ENCODE measurements at regions not wholly inside any gene's neighbourhood (a gene's known extent, or its start where the extent isn't known, plus 50 kb on each side); places are given as distances from the start of the nearest gene placed in this dataset.
"Not testable (repeated sequence)": the region's sequence is repeated elsewhere in the genome, so short reads cannot be mapped to it uniquely, and the experiment has no call there.

GRCh38 chr2:35184471-35184870 lies 1171.1 kb upstream of the CRIM1 start:
- no peak for TF ChIP-seq CTCF (conservative IDR thresholded peaks at IDR 0.05)
- no peak for DNase-seq (ENCODE audit: extremely low spot score, unreplicated experiment)
- H3K4me3 Mint-ChIP-seq: no peak overlapping the region
- no peaks in the 10 kb centered on the region for H3K4me1 Mint-ChIP-seq (ENCODE audit: unreplicated experiment)
- no peaks in the 10 kb centered on the region for H3K36me3 Mint-ChIP-seq
- no peak overlapping the region for H3K27ac Mint-ChIP-seq
- H3K27me3 Mint-ChIP-seq: peaks cover 5% of the 10 kb centered on the region
- H3K9me3 Mint-ChIP-seq: no peaks in the 10 kb centered on the region

DNA sequence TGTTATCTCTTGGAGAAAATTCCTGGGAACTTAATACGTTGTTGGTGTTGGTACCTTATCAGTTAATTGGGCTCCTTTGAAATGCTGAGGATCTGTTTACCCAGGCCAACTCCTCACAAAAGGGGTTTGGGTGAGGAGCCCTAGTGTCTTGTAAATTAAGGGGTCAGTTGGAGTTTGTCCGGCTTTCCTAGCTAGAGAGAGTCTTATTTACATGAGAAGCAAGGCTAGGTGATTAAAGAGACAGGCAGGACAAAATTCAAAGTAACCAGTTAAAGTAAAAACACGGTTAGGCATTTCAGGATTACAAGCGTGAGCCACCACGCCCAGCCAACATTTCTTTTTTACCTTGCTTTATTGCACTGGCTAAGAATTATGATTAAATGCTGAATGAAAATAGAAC lies 1178.9 kb upstream of the CRIM1 start:
- H3K36me3 Mint-ChIP-seq; H3K4me1 Mint-ChIP-seq (ENCODE audit: unreplicated experiment); H3K4me3 Mint-ChIP-seq; H3K27me3 Mint-ChIP-seq; DNase-seq (ENCODE audit: extremely low spot score, unreplicated experiment); H3K9me3 Mint-ChIP-seq; H3K27ac Mint-ChIP-seq: not testable (repeated sequence)

DNA sequence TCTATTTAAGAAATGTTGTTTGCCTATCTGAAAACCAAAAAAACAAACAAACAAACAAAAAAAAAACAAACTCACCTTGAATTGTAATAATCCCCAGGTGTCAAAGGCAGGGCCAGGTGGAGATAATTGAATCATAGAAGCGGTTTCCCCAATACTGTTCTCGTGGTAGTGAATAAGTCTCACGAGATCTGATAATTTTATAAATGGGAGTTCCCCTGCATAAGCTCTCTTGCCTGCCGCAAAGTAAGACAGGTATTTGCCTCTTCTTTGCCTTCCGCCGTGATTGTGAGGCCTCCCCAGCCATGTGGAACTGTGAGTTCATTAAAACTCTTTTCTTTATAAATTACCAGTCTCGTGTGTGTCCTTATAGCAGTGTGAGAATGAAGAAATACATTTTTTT lies 1180.7 kb upstream of the CRIM1 start:
- no peak for TF ChIP-seq CTCF (conservative IDR thresholded peaks at IDR 0.05)
- Mint-ChIP-seq H3K4me1 (ENCODE audit: unreplicated experiment) (no peaks in the 10 kb centered on the region), H3K27me3 (no peaks in the 10 kb centered on the region)

DNA sequence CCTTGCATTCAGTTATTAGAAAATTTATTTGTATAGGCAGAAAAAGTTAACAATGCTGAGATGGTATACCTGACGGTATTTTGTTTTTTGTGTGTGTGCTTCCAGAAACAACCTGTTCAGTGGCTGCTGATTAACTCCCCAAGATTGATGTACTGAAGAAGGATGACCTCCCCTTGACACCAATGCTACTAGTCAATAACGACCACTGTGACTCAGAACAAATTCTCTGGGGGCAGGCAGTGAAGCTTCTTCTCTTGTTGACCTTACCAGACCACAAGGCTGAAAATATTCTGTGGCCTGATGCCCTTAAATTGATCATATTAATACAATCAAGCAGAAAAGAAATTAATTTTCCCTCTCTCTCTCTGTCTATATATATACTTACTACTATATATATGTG lies 1182.9 kb upstream of the CRIM1 start:
- Mint-ChIP-seq H3K4me3 (no peak overlapping the region), H3K36me3 (no peaks in the 10 kb centered on the region), H3K9me3 (no peaks in the 10 kb centered on the region), H3K4me1 (ENCODE audit: unreplicated experiment) (no peaks in the 10 kb centered on the region), H3K27me3 (no peaks in the 10 kb centered on the region), H3K27ac (no peak overlapping the region)
- TF ChIP-seq CTCF (conservative IDR thresholded peaks at IDR 0.05): no peak
- no peak for DNase-seq (ENCODE audit: extremely low spot score, unreplicated experiment)

More for the DNA sequence above, 1180.7 kb upstream of the CRIM1 start:
- H3K9me3 Mint-ChIP-seq: no peaks in the 10 kb centered on the region
- H3K36me3 Mint-ChIP-seq: no peaks in the 10 kb centered on the region
- no peak overlapping the region for H3K4me3 Mint-ChIP-seq
- DNase-seq (ENCODE audit: extremely low spot score, unreplicated experiment): no peak
- H3K27ac Mint-ChIP-seq: no peak overlapping the region

GRCh38 chr2:35168351-35168750 lies 1187.2 kb upstream of the CRIM1 start:
- Mint-ChIP-seq H3K4me3 (no peak overlapping the region), H3K27ac (no peak overlapping the region), H3K36me3 (no peaks in the 10 kb centered on the region), H3K27me3 (no peaks in the 10 kb centered on the region), H3K9me3 (no peaks in the 10 kb centered on the region), H3K4me1 (ENCODE audit: unreplicated experiment) (no peaks in the 10 kb centered on the region)
- no peak for DNase-seq (ENCODE audit: extremely low spot score, unreplicated experiment)
- peak; percentile 56 for TF ChIP-seq CTCF (conservative IDR thresholded peaks at IDR 0.05)

- no peak overlapping the region for H3K27ac Mint-ChIP-seq
- no peaks in the 10 kb centered on the region for H3K36me3 Mint-ChIP-seq
- H3K9me3 Mint-ChIP-seq: no peaks in the 10 kb centered on the region
Measured at GRCh38 chr2:35163948-35164347, 1191.6 kb upstream of the CRIM1 start.

More at GRCh38 chr2:35163948-35164347, 1191.6 kb upstream of the CRIM1 start:
- no peaks in the 10 kb centered on the region for H3K4me1 Mint-ChIP-seq (ENCODE audit: unreplicated experiment)
- no peak for DNase-seq (ENCODE audit: extremely low spot score, unreplicated experiment)
- H3K4me3 Mint-ChIP-seq: no peak overlapping the region
- H3K27me3 Mint-ChIP-seq: no peaks in the 10 kb centered on the region
- TF ChIP-seq CTCF (conservative IDR thresholded peaks at IDR 0.05): no peak
